IMR-90 (cell line): ENCODE measurements at regions not wholly inside any gene's neighbourhood (a gene's known extent, or its start where the extent isn't known, plus 50 kb on each side); places are given as distances from the start of the nearest gene placed in this dataset.

Source experiments
- ATAC-seq: fragments of 200-7000 bp; cut with Tn5 transposase; 2 replicates; pipeline ENCODE4 v1.9.1; 2020; ENCODE audit warnings: low read depth, mild to moderate bottlenecking, moderate library complexity
- BruUV-seq: library from RNA; stranded (reverse); fragments of 400-500 nt; replicated peaks from 2 replicates; lab custom pipeline; 2021; lab: Mats Ljungman, UMichigan
- CTCF ChIA-PET: fragments of 300-600 bp; formaldehyde crosslinking; extraction: SDS; loops from one replicate; lab custom pipeline; 2021; ENCODE audit warnings: antibody characterized with exemption; lab: Yijun Ruan, JAX
- POLR2A ChIA-PET: fragments of 300-600 bp; sonication (Branson Sonifier 250); formaldehyde crosslinking; loops from one replicate; lab custom pipeline; 2022; ENCODE audit warnings: antibody characterized with exemption; ENCODE audit not compliant: unreplicated experiment; lab: Charles Lee
- DNase-seq: peaks from one replicate; pipeline ENCODE4 v3.0.0; 2013
- H2AFZ ChIP-seq: replicated peaks from 2 replicates; pipeline ENCODE3; 2013; ENCODE audit warnings: low read length, mild to moderate bottlenecking; ENCODE audit not compliant: poor library complexity
- H2AK5ac ChIP-seq: 2 replicates; pipeline ENCODE4 v1.6.1; 2013; ENCODE audit warnings: low read depth, low read length, inconsistent platforms
- H2AK9ac ChIP-seq: replicated peaks from 2 replicates; pipeline ENCODE3; 2013; ENCODE audit warnings: mild to moderate bottlenecking, low read depth, low read length, moderate library complexity; ENCODE audit not compliant: poor library complexity
- H2BK120ac ChIP-seq: 2 replicates; pipeline ENCODE4 v1.6.1; 2013; ENCODE audit warnings: low read depth, low read length, inconsistent platforms
- H2BK15ac ChIP-seq: 3 replicates; pipeline ENCODE4 v1.6.1; 2013; ENCODE audit warnings: low read depth, low read length, inconsistent platforms
- H2BK20ac ChIP-seq: 2 replicates; pipeline ENCODE4 v1.6.1; 2013; ENCODE audit warnings: low read depth, mild to moderate bottlenecking, inconsistent platforms, low read length, moderate library complexity
- H2BK5ac ChIP-seq: 2 replicates; pipeline ENCODE4 v1.6.1; 2013; ENCODE audit warnings: mild to moderate bottlenecking, low read depth, low read length, inconsistent platforms; ENCODE audit not compliant: poor library complexity, severe bottlenecking
- H3K14ac ChIP-seq: replicated peaks from 2 replicates; pipeline ENCODE4 v1.6.1; 2013; ENCODE audit warnings: low read depth, low read length, inconsistent platforms
- H3K18ac ChIP-seq: 2 replicates; pipeline ENCODE4 v1.6.1; 2013; ENCODE audit warnings: low read depth, low read length, control low read depth
- H3K23ac ChIP-seq: 2 replicates; pipeline ENCODE4 v1.6.1; 2013; ENCODE audit warnings: low read depth, low read length, inconsistent platforms
- H3K27ac ChIP-seq: 2 replicates; pipeline ENCODE4 v1.5.1; 2013; ENCODE audit warnings: mild to moderate bottlenecking, control low read depth, low read length; ENCODE audit not compliant: insufficient read depth
- H3K27me3 ChIP-seq: 2 replicates; pipeline ENCODE4 v1.6.1; 2013; ENCODE audit warnings: low read length; ENCODE audit not compliant: control insufficient read depth, insufficient read depth
- H3K36me3 ChIP-seq: 2 replicates; pipeline ENCODE4 v1.6.1; 2013; ENCODE audit warnings: low read length, mixed read lengths; ENCODE audit not compliant: control insufficient read depth, insufficient read depth
- H3K4ac ChIP-seq: 2 replicates; pipeline ENCODE4 v1.6.1; 2013; ENCODE audit warnings: low read depth, low read length, inconsistent platforms
- H3K4me1 ChIP-seq: 2 replicates; pipeline ENCODE4 v1.6.1; 2013; ENCODE audit warnings: low read length, mixed read lengths; ENCODE audit not compliant: control insufficient read depth, insufficient read depth
- H3K4me2 ChIP-seq: 2 replicates; pipeline ENCODE4 v1.6.1; 2013; ENCODE audit warnings: low read depth, mild to moderate bottlenecking, control low read depth, low read length, moderate library complexity
- H3K4me3 ChIP-seq: 2 replicates; pipeline ENCODE4 v1.5.1; 2013; ENCODE audit warnings: low read depth, mild to moderate bottlenecking, control low read depth, low read length, moderate library complexity; ENCODE audit not compliant: insufficient read depth
- H3K56ac ChIP-seq: 2 replicates; pipeline ENCODE4 v1.6.1; 2013; ENCODE audit warnings: low read length, inconsistent platforms; ENCODE audit not compliant: insufficient read depth; ENCODE audit errors: extremely low read depth
- H3K79me1 ChIP-seq, 2 experiments: 2 replicates each; pipeline ENCODE4 v1.6.1; 2013; ENCODE audit warnings: low read length in 2 of 2, inconsistent platforms in 1 of 2, low read depth in 1 of 2
- H3K9ac ChIP-seq: 2 replicates; pipeline ENCODE4 v1.6.1; 2013; ENCODE audit warnings: low read depth, low read length, control low read depth
- H3K9me1 ChIP-seq: 2 replicates; pipeline ENCODE4 v1.6.1; 2013; ENCODE audit warnings: low read length, inconsistent platforms; ENCODE audit not compliant: insufficient read depth
- H3K9me3 ChIP-seq: 2 replicates; pipeline ENCODE4 v1.6.1; 2013; ENCODE audit warnings: low read length; ENCODE audit not compliant: control insufficient read depth, insufficient read depth
- H4K20me1 ChIP-seq: 2 replicates; pipeline ENCODE4 v1.6.1; 2013; ENCODE audit warnings: low read length, inconsistent platforms; ENCODE audit not compliant: insufficient read depth
- H4K5ac ChIP-seq: 2 replicates; pipeline ENCODE4 v1.6.1; 2013; ENCODE audit warnings: mild to moderate bottlenecking, low read depth, low read length, control low read depth
- H4K8ac ChIP-seq, 2 experiments: 2 replicates each; pipeline ENCODE4 v1.6.1; 2013; ENCODE audit warnings: low read depth in 2 of 2, low read length in 2 of 2, control low read depth in 1 of 2, inconsistent platforms in 1 of 2
- H4K91ac ChIP-seq: 2 replicates; pipeline ENCODE4 v1.6.1; 2013; ENCODE audit warnings: low read depth, low read length, inconsistent platforms; ENCODE audit not compliant: insufficient read depth
- BHLHE40 ChIP-seq: fragments of 150-350 bp; IDR thresholded peaks from 2 replicates; pipeline ENCODE4 v1.6.1; 2016; ENCODE audit warnings: mild to moderate bottlenecking, low read depth, low read length
- CEBPB ChIP-seq: IDR thresholded peaks from 2 replicates; pipeline ENCODE4 v1.6.1; 2012; ENCODE audit warnings: low read depth, low read length, improper control_type of control experiment
- CHD1 ChIP-seq: IDR thresholded peaks from 2 replicates; pipeline ENCODE4 v1.6.1; 2012; ENCODE audit warnings: low read depth, low read length, improper control_type of control experiment
- ELK1 ChIP-seq: fragments of 150-350 bp; IDR thresholded peaks from 2 replicates; pipeline ENCODE4 v1.6.1; 2016; ENCODE audit warnings: low read depth, mild to moderate bottlenecking, low read length, moderate library complexity, borderline replicate concordance
- FOS ChIP-seq: fragments of 150-350 bp; IDR thresholded peaks from 2 replicates; pipeline ENCODE4 v1.6.1; 2016; ENCODE audit warnings: low read depth, low read length
- MAFK ChIP-seq: IDR thresholded peaks from 2 replicates; pipeline ENCODE4 v1.6.1; 2012; ENCODE audit warnings: low read depth, low read length, improper control_type of control experiment
- MAZ ChIP-seq: IDR thresholded peaks from 2 replicates; pipeline ENCODE4 v1.6.1; 2012; ENCODE audit warnings: low read depth, mild to moderate bottlenecking, low read length, improper control_type of control experiment, moderate library complexity, borderline replicate concordance
- MXI1 ChIP-seq: IDR thresholded peaks from 2 replicates; pipeline ENCODE4 v1.6.1; 2012; ENCODE audit warnings: low read depth, mild to moderate bottlenecking, low read length, moderate library complexity, borderline replicate concordance
- NFE2L2 ChIP-seq: fragments of 150-350 bp; IDR thresholded peaks from 2 replicates; pipeline ENCODE4 v1.6.1; 2016; ENCODE audit warnings: low read depth, mild to moderate bottlenecking, low read length
- POLR2A ChIP-seq: IDR thresholded peaks from 2 replicates; pipeline ENCODE4 v1.6.1; 2012; ENCODE audit warnings: mild to moderate bottlenecking, low read depth, low read length
- RAD21 ChIP-seq: IDR thresholded peaks from 2 replicates; pipeline ENCODE4 v1.6.1; 2012; ENCODE audit warnings: low read length, improper control_type of control experiment
- RCOR1 ChIP-seq: IDR thresholded peaks from 2 replicates; pipeline ENCODE4 v1.6.1; 2012; ENCODE audit warnings: mild to moderate bottlenecking, low read length, improper control_type of control experiment; ENCODE audit not compliant: insufficient replicate concordance
- RFX5 ChIP-seq: IDR thresholded peaks from 2 replicates; pipeline ENCODE4 v1.8.0; 2012; ENCODE audit warnings: low read depth, mild to moderate bottlenecking, low read length, moderate library complexity
- SMC3 ChIP-seq: fragments of 150-350 bp; IDR thresholded peaks from 2 replicates; pipeline ENCODE4 v1.6.1; 2016; ENCODE audit warnings: low read depth, mild to moderate bottlenecking, antibody characterized with exemption, low read length, moderate library complexity
- WGBS, 2 experiments: methylation state at CpG; one replicate each; pipeline versions ENCODE4 v1.1.5 to v1.1.7; 2013; ENCODE audit warnings: missing lambda C conversion rate in 2 of 2; ENCODE audit not compliant: insufficient read length in 1 of 2; ENCODE audit errors: extremely low coverage in 2 of 2; 5-methylcytosine and 5-hydroxymethylcytosine counted together
- dilution Hi-C: fragments of 300-500 bp; cut with HindIII; formaldehyde crosslinking; loops from one replicate; pipeline ENCODE4 v1.14.3; 2018; ENCODE audit warnings: low sequenced_read_pairs; ENCODE audit not compliant: unreplicated experiment
- in situ Hi-C: fragments of 300-500 bp; cut with MboI; formaldehyde crosslinking; loops from 3 replicates; pipeline ENCODE4 v1.14.3; 2019; ENCODE audit warnings: low sequenced_read_pairs, inconsistent platforms, mixed read lengths
- intact Hi-C: fragments of 100-400 bp; cut with micrococcal nuclease; formaldehyde crosslinking; loops from 2 replicates; pipeline ENCODE4 v1.10.0; 2022
- TF ChIP-seq, protein P1 (sequence below): conservative IDR thresholded peaks from 2 replicates; pipeline ENCODE4 v1.5.1; 2012; ENCODE audit warnings: mild to moderate bottlenecking, low read depth, low read length, improper control_type of control experiment
- TF ChIP-seq, protein P2 (sequence below): fragments of 150-350 bp; IDR thresholded peaks from 2 replicates; pipeline ENCODE4 v1.6.1; 2017; ENCODE audit warnings: mild to moderate bottlenecking, antibody characterized with exemption, low read length, low read depth

DNA sequence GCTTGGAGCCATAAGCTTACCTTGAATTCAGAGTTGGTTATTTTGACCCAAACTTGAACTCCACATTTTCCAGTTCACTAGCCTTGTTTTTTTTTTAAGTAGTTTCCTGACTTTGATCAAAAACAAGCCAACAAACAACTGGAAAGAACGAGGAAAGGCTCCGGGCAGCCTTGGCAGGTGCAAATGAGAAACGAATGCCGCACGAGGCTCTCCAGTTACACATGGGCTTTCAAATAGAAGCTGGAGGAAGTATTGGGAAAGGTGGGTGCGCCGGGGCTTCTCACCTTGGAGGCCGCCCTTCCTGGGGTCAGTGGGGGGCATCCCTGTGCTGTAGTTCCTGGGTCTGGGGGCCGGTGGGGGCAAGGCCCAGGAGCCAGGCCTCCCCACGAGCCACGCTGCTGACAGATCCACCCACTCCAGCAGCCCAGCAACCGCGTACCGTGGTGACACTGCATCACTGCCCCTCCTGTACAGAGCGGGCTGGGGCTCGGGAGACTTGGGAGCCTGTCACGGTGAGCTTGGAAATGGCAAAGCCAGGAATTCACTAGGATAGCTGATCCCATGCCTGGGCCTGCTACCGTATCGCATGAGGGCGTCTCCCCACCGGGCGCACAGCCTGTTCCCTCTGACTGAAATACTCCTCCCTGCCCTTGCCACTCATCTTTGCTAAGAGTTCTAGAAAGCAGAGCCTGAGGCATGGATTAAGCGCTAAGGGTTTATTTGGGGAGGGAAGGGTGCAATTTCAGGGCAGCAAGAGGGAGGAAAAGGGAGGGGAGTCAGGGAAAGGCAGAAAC lies 50.9 kb upstream of the ADRA2C start:
- H3K9me3 ChIP-seq: peaks cover 10% of the 10 kb centered on the region
- ChIA-PET CTCF (no interaction called here), POLR2A (no interaction called here)
- H4K20me1 ChIP-seq: no peaks in the 10 kb centered on the region; the same call in 1 of the 2 replicates
- no peak overlapping the region for H3K9ac ChIP-seq
- no peak overlapping the region for H2BK15ac ChIP-seq
- H2BK5ac ChIP-seq: peak overlapping the region; percentile 77
- H4K5ac ChIP-seq: no peak overlapping the region
- H2BK120ac ChIP-seq: no peak overlapping the region
- TF ChIP-seq RAD21: no peak
- TF ChIP-seq POLR2A: no peak
- no peak for TF ChIP-seq MAZ
- TF ChIP-seq, protein P1, sequence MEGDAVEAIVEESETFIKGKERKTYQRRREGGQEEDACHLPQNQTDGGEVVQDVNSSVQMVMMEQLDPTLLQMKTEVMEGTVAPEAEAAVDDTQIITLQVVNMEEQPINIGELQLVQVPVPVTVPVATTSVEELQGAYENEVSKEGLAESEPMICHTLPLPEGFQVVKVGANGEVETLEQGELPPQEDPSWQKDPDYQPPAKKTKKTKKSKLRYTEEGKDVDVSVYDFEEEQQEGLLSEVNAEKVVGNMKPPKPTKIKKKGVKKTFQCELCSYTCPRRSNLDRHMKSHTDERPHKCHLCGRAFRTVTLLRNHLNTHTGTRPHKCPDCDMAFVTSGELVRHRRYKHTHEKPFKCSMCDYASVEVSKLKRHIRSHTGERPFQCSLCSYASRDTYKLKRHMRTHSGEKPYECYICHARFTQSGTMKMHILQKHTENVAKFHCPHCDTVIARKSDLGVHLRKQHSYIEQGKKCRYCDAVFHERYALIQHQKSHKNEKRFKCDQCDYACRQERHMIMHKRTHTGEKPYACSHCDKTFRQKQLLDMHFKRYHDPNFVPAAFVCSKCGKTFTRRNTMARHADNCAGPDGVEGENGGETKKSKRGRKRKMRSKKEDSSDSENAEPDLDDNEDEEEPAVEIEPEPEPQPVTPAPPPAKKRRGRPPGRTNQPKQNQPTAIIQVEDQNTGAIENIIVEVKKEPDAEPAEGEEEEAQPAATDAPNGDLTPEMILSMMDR: no peak
- TF ChIP-seq FOS: no peak
- no peak for TF ChIP-seq RCOR1
- TF ChIP-seq ELK1: no peak
- TF ChIP-seq RFX5: no peak
- TF ChIP-seq MAFK: no peak
- TF ChIP-seq BHLHE40: no peak
- no peak for TF ChIP-seq CEBPB
- no peak for TF ChIP-seq NFE2L2
- no peak for TF ChIP-seq SMC3
- TF ChIP-seq, protein P2, sequence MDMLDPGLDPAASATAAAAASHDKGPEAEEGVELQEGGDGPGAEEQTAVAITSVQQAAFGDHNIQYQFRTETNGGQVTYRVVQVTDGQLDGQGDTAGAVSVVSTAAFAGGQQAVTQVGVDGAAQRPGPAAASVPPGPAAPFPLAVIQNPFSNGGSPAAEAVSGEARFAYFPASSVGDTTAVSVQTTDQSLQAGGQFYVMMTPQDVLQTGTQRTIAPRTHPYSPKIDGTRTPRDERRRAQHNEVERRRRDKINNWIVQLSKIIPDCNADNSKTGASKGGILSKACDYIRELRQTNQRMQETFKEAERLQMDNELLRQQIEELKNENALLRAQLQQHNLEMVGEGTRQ: no peak
- TF ChIP-seq CHD1: no peak
- no peak for TF ChIP-seq MXI1
- intact Hi-C loops: no loop called here
- no peak overlapping the region for H3K27ac ChIP-seq
- H3K23ac ChIP-seq: no peak overlapping the region
- ATAC-seq: no peak
- no peak overlapping the region for H3K4me2 ChIP-seq
- H3K4me3 ChIP-seq: no peak overlapping the region
- no peak overlapping the region for H4K8ac ChIP-seq
- no peak overlapping the region for H2BK20ac ChIP-seq
- H3K4ac ChIP-seq: no peak overlapping the region
- H3K56ac ChIP-seq: no peak overlapping the region
- dilution Hi-C loops: no loop called here
- DNase-seq: no peak
- no peaks in the 10 kb centered on the region for H3K4me1 ChIP-seq
- no peak overlapping the region for H3K14ac ChIP-seq
- H4K91ac ChIP-seq: no peak overlapping the region
- peaks cover 25% of the 10 kb centered on the region for H3K27me3 ChIP-seq
- BruUV-seq: no TSS peak
- WGBS, 2 experiments: 34% methylated on average over 3 of the region's 23 CpGs; no CpG with 5 or more reads in 1 of the 2 experiments
- H2AK9ac ChIP-seq: no peak overlapping the region
- H3K18ac ChIP-seq: no peak overlapping the region
- H3K9me1 ChIP-seq: peaks cover 3% of the 10 kb centered on the region; the same call in 1 of the 2 replicates
- no peaks in the 10 kb centered on the region for H3K36me3 ChIP-seq
- no peak overlapping the region for H2AFZ ChIP-seq
- in situ Hi-C loops: no loop called here
- no peak overlapping the region for H2AK5ac ChIP-seq
- H3K79me1 ChIP-seq: no peaks in the 10 kb centered on the region
